ENCODE measurements at regions not wholly inside any gene's neighbourhood (a gene's known extent, or its start where the extent isn't known, plus 50 kb on each side); places are given as distances from the start of the nearest gene placed in this dataset.

- Histone ChIP-seq H3K4me3 (ENCODE audit: low read length) (no peak overlapping the region), H3K27ac (ENCODE audit: low read depth in 1 of 2, low read length in 2 of 2) (no peak overlapping the region), H3K36me3 (ENCODE audit: insufficient read depth, low read length) (no peaks in the 10 kb centered on the region), H3K9me3 (ENCODE audit: control insufficient read depth in 1 of 2, insufficient read depth in 1 of 2, low read length in 2 of 2) (no peaks in the 10 kb centered on the region), H3K27me3 (ENCODE audit: control insufficient read depth in 1 of 2, insufficient read depth in 2 of 2, low read length in 2 of 2) (no peaks in the 10 kb centered on the region), H3K4me1 (ENCODE audit: insufficient read depth, low read length) (no peaks in the 10 kb centered on the region)
- no peak overlapping the region for H3K27ac Mint-ChIP-seq
- ChIA-PET POLR2A (no interaction called here), CTCF (no interaction called here)
- no peaks in the 10 kb centered on the region for H3K4me1 Mint-ChIP-seq (ENCODE audit: low read depth)
- H3K4me3 Mint-ChIP-seq = no peak overlapping the region
- H3K27me3 Mint-ChIP-seq = no peaks in the 10 kb centered on the region
- TF ChIP-seq, protein P1, sequence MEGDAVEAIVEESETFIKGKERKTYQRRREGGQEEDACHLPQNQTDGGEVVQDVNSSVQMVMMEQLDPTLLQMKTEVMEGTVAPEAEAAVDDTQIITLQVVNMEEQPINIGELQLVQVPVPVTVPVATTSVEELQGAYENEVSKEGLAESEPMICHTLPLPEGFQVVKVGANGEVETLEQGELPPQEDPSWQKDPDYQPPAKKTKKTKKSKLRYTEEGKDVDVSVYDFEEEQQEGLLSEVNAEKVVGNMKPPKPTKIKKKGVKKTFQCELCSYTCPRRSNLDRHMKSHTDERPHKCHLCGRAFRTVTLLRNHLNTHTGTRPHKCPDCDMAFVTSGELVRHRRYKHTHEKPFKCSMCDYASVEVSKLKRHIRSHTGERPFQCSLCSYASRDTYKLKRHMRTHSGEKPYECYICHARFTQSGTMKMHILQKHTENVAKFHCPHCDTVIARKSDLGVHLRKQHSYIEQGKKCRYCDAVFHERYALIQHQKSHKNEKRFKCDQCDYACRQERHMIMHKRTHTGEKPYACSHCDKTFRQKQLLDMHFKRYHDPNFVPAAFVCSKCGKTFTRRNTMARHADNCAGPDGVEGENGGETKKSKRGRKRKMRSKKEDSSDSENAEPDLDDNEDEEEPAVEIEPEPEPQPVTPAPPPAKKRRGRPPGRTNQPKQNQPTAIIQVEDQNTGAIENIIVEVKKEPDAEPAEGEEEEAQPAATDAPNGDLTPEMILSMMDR (IDR thresholded peaks at IDR 0.05) = no peak
- intact Hi-C loops (cut with DNase I, micrococcal nuclease) = no loop called here
- H3K9me3 Mint-ChIP-seq = no peaks in the 10 kb centered on the region
- ATAC-seq (ENCODE audit: poor library complexity) = no peak
- DNase-seq = no peak
- no peaks in the 10 kb centered on the region for H3K36me3 Mint-ChIP-seq (ENCODE audit: low read depth)
Measured at GRCh38 chr18:11391661-11392060, 217.7 kb upstream of the SLC35G4 start.

DNA sequence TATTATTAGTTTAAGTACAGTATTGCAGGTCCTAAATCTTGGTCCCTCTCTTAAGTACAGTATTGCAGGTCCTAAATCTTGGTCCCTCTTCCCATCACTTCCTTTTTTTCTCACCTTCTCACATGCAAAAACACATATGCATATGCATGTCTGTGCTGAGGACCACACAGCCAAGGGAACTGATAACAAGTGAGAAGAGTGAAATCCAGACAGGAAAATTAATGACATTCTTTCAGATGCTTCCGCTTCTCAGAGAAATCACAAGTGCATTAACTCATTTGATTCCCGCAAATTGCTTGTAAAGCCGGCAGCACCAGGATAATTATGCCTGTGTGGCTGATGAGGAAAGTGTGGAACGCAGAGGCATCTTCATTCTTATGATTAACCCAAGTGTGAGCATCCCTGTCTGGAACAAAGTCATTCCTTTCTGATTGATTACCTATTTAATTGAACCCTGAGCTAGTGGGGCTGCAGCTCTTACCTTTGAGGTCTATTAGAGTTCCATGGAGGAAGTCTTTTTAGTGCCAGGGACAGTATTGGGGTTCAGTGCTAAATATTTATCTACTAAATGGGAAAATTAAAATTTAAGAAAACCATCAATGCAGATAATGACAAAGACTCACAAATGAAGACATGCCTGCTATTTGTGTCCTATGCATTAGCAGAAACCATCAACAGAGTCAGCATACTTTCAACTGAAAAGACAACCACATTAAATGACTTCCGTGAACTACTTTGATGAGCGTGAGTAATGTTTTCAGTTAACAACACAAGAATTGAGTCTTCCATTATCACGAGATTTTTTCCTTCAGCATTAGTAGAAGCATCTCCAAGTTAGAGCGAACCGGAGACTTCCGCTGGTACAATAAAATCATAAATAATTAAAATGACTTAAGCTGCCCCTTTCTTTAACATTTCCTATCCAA, 220.4 kb upstream of the SLC35G4 start:
- H3K36me3 ChIP-seq (ENCODE audit: insufficient read depth, low read length) = no peaks in the 10 kb centered on the region
- Mint-ChIP-seq H3K27me3 (no peaks in the 10 kb centered on the region), H3K4me1 (ENCODE audit: low read depth) (no peaks in the 10 kb centered on the region), H3K9me3 (no peaks in the 10 kb centered on the region), H3K27ac (no peak overlapping the region), H3K36me3 (ENCODE audit: low read depth) (no peaks in the 10 kb centered on the region), H3K4me3 (no peak overlapping the region)
- H3K9me3 ChIP-seq (ENCODE audit: control insufficient read depth in 1 of 2, insufficient read depth in 1 of 2, low read length in 2 of 2) = no peaks in the 10 kb centered on the region
- H3K4me3 ChIP-seq (ENCODE audit: low read length) = no peak overlapping the region
- POLR2A ChIA-PET = no interaction called here
- no peak overlapping the region for H3K27ac ChIP-seq (ENCODE audit: low read depth in 1 of 2, low read length in 2 of 2)
- ATAC-seq (ENCODE audit: poor library complexity) = no peak
- no peak for DNase-seq
- CTCF ChIA-PET = no interaction called here
- TF ChIP-seq, protein P1 (IDR thresholded peaks at IDR 0.05) = no peak
- H3K27me3 ChIP-seq (ENCODE audit: control insufficient read depth in 1 of 2, insufficient read depth in 2 of 2, low read length in 2 of 2) = no peaks in the 10 kb centered on the region
- no peaks in the 10 kb centered on the region for H3K4me1 ChIP-seq (ENCODE audit: insufficient read depth, low read length)
- intact Hi-C loops (cut with DNase I, micrococcal nuclease) = no loop called here

DNA sequence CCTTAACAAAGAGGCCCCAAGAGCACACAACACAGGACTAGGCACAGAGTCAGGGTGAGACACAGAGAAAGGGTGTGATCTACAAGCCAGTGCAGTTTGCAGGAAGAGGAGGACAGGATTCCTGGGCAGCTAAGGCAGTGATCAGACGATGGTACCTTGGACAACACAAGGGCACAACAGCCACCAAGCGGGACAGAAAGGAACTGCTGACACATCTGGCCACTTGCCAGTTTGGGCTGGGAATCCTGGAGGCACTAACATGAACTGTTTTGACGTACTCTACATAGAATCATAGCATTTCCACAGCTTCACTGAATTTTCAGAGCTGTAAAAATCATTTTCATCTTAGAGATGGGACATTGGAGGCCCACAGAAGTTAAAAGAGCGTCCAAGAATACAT, 221.5 kb upstream of the SLC35G4 start:
- no peaks in the 10 kb centered on the region for H3K36me3 ChIP-seq (ENCODE audit: insufficient read depth, low read length)
- Mint-ChIP-seq H3K27me3 (no peaks in the 10 kb centered on the region), H3K4me3 (no peak overlapping the region), H3K4me1 (ENCODE audit: low read depth) (no peaks in the 10 kb centered on the region), H3K9me3 (no peaks in the 10 kb centered on the region), H3K36me3 (ENCODE audit: low read depth) (no peaks in the 10 kb centered on the region), H3K27ac (no peak overlapping the region)
- no peak overlapping the region for H3K4me3 ChIP-seq (ENCODE audit: low read length)
- H3K27ac ChIP-seq (ENCODE audit: low read depth in 1 of 2, low read length in 2 of 2) = no peak overlapping the region
- ChIA-PET POLR2A (no interaction called here), CTCF (no interaction called here)
- H3K9me3 ChIP-seq (ENCODE audit: control insufficient read depth in 1 of 2, insufficient read depth in 1 of 2, low read length in 2 of 2) = no peaks in the 10 kb centered on the region
- intact Hi-C loops (cut with DNase I, micrococcal nuclease) = no loop called here
- ATAC-seq (ENCODE audit: poor library complexity) = no peak
- DNase-seq = peak in 1 of 14 experiments; percentile 3
- TF ChIP-seq, protein P1 (IDR thresholded peaks at IDR 0.05) = no peak
- H3K4me1 ChIP-seq (ENCODE audit: insufficient read depth, low read length) = no peaks in the 10 kb centered on the region
- no peaks in the 10 kb centered on the region for H3K27me3 ChIP-seq (ENCODE audit: control insufficient read depth in 1 of 2, insufficient read depth in 2 of 2, low read length in 2 of 2)
